Neural progenitor cell (in vitro differentiated cells): ENCODE measurements at regions not wholly inside any gene's neighbourhood (a gene's known extent, or its start where the extent isn't known, plus 50 kb on each side); places are given as distances from the start of the nearest gene placed in this dataset.
A peak's percentile ranks its signal among the peaks of the same experiment; 100 is the strongest.

ENCODE experiments used
- DNase-seq: peaks from one replicate; pipeline ENCODE4 v3.0.0-alpha.2; 2016; ENCODE audit warnings: low spot score
- H2AFZ ChIP-seq: fragments of 200-600 bp; sonication (generic); replicated peaks from 2 replicates; pipeline ENCODE4 v1.6.1; 2016; ENCODE audit warnings: antibody characterized with exemption
- H3F3A ChIP-seq: fragments of 200-600 bp; sonication (generic); 2 replicates; pipeline ENCODE4 v1.6.1; 2016; ENCODE audit warnings: antibody characterized with exemption, low read depth
- H3K27ac ChIP-seq: fragments of 200-600 bp; sonication (generic); 2 replicates; pipeline ENCODE4 v1.5.1; 2016; ENCODE audit warnings: mild to moderate bottlenecking
- H3K27me3 ChIP-seq: fragments of 200-600 bp; sonication (generic); 2 replicates; pipeline ENCODE4 v1.6.1; 2016; ENCODE audit warnings: mild to moderate bottlenecking, moderate library complexity
- H3K36me3 ChIP-seq: fragments of 200-600 bp; sonication (generic); 2 replicates; pipeline ENCODE4 v1.5.1; 2016
- H3K4me1 ChIP-seq: fragments of 200-600 bp; sonication (generic); 2 replicates; pipeline ENCODE4 v1.6.1; 2016; ENCODE audit warnings: mixed run types
- H3K4me2 ChIP-seq: fragments of 200-600 bp; sonication (generic); 2 replicates; pipeline ENCODE4 v1.6.1; 2016
- H3K4me3 ChIP-seq: fragments of 200-600 bp; sonication (generic); 2 replicates; pipeline ENCODE4 v1.5.1; 2016
- H3K79me2 ChIP-seq: fragments of 200-600 bp; sonication (generic); 2 replicates; pipeline ENCODE4 v1.6.1; 2016; ENCODE audit warnings: low read depth
- H3K9ac ChIP-seq: fragments of 200-600 bp; sonication (generic); 2 replicates; pipeline ENCODE4 v1.6.1; 2016
- H3K9me3 ChIP-seq: fragments of 200-600 bp; sonication (generic); 2 replicates; pipeline ENCODE4 v1.5.1; 2016; ENCODE audit warnings: low read depth
- H4K20me1 ChIP-seq: fragments of 200-600 bp; sonication (generic); 2 replicates; pipeline ENCODE4 v1.6.1; 2016; ENCODE audit warnings: low read depth
- H3K27ac Mint-ChIP-seq: 3 replicates; pipeline ENCODE4 v1.8.0; 2021; ENCODE audit warnings: mixed read lengths
- H3K27me3 Mint-ChIP-seq: 2 replicates; pipeline ENCODE4 v1.8.0; 2022; ENCODE audit warnings: low read depth, mild to moderate bottlenecking, inconsistent platforms, moderate library complexity, mixed read lengths; ENCODE audit not compliant: insufficient read depth
- H3K36me3 Mint-ChIP-seq: 3 replicates; pipeline ENCODE4 v1.8.0; 2021; ENCODE audit warnings: mixed read lengths
- H3K4me1 Mint-ChIP-seq: 3 replicates; pipeline ENCODE4 v1.8.0; 2021; ENCODE audit warnings: mixed read lengths
- H3K4me3 Mint-ChIP-seq: 3 replicates; pipeline ENCODE4 v1.8.0; 2021; ENCODE audit warnings: mild to moderate bottlenecking, moderate library complexity, mixed read lengths
- H3K9me3 Mint-ChIP-seq: 3 replicates; pipeline ENCODE4 v1.8.0; 2020; ENCODE audit warnings: mixed read lengths
- CTCF ChIP-seq: fragments of 200-600 bp; sonication (generic); IDR thresholded peaks from 2 replicates; pipeline ENCODE4 v1.5.1; 2017; ENCODE audit warnings: antibody characterized with exemption, mild to moderate bottlenecking
- EZH2 ChIP-seq: fragments of 200-600 bp; sonication (generic); IDR thresholded peaks from 2 replicates; pipeline ENCODE4 v1.6.1; 2017; ENCODE audit warnings: antibody characterized with exemption, mild to moderate bottlenecking, moderate library complexity
- EZH2phosphoT487 ChIP-seq: fragments of 200-600 bp; sonication (generic); IDR thresholded peaks from 2 replicates; pipeline ENCODE4 v1.6.1; 2017; ENCODE audit warnings: antibody characterized with exemption

- peaks cover 23% of the 10 kb centered on the region for H3K4me1 ChIP-seq
- H3K9me3 ChIP-seq, result no peaks in the 10 kb centered on the region
- H3K27ac ChIP-seq, result no peak overlapping the region
- Mint-ChIP-seq H3K9me3 (no peaks in the 10 kb centered on the region), H3K4me3 (no peak overlapping the region), H3K4me1 (peaks cover 54% of the 10 kb centered on the region), H3K27ac (no peak overlapping the region), H3K27me3 (peaks cover 13% of the 10 kb centered on the region), H3K36me3 (no peaks in the 10 kb centered on the region)
- H3K79me2 ChIP-seq, result no peaks in the 10 kb centered on the region
- TF ChIP-seq EZH2phosphoT487, result no peak
- no peak for TF ChIP-seq CTCF
- TF ChIP-seq EZH2, result no peak
- H3K4me3 ChIP-seq, result no peak overlapping the region
- H3F3A ChIP-seq, result peaks cover 6% of the 10 kb centered on the region
- H3K4me2 ChIP-seq, result no peak overlapping the region
- no peak overlapping the region for H3K9ac ChIP-seq
- DNase-seq, result no peak
- no peaks in the 10 kb centered on the region for H3K36me3 ChIP-seq
- peaks cover 35% of the 10 kb centered on the region for H3K27me3 ChIP-seq
- H4K20me1 ChIP-seq, result no peaks in the 10 kb centered on the region
- no peak overlapping the region for H2AFZ ChIP-seq
These were observed 162.3 kb upstream of the TPM1 start for GRCh38 chr15:62880278-62880677.

GRCh38 chr15:62881056-62881455 is 161.5 kb upstream of the TPM1 start:
- H3K9me3 Mint-ChIP-seq, result no peaks in the 10 kb centered on the region
- no peak overlapping the region for H2AFZ ChIP-seq
- H3K36me3 ChIP-seq, result no peaks in the 10 kb centered on the region
- H3K9ac ChIP-seq, result no peak overlapping the region
- H4K20me1 ChIP-seq, result no peaks in the 10 kb centered on the region
- no peak overlapping the region for H3K4me3 ChIP-seq
- peaks cover 5% of the 10 kb centered on the region for H3F3A ChIP-seq
- H3K4me1 Mint-ChIP-seq, result peaks cover 53% of the 10 kb centered on the region
- H3K27me3 ChIP-seq, result peaks cover 35% of the 10 kb centered on the region
- no peaks in the 10 kb centered on the region for H3K9me3 ChIP-seq
- no peaks in the 10 kb centered on the region for H3K36me3 Mint-ChIP-seq
- H3K79me2 ChIP-seq, result no peaks in the 10 kb centered on the region
- H3K27me3 Mint-ChIP-seq, result peaks cover 13% of the 10 kb centered on the region
- H3K27ac ChIP-seq, result no peak overlapping the region
- peak; percentile 64 for DNase-seq
- no peak overlapping the region for H3K4me3 Mint-ChIP-seq
- peaks cover 24% of the 10 kb centered on the region for H3K4me1 ChIP-seq
- no peak overlapping the region for H3K27ac Mint-ChIP-seq
- peak overlapping the region; percentile 56 for H3K4me2 ChIP-seq
- no peak for TF ChIP-seq EZH2
- no peak for TF ChIP-seq EZH2phosphoT487
- TF ChIP-seq CTCF, result no peak

- H3F3A ChIP-seq, result peaks cover 19% of the 10 kb centered on the region
- peaks cover 73% of the 10 kb centered on the region for H3K4me1 Mint-ChIP-seq
- no peak for TF ChIP-seq EZH2phosphoT487
- TF ChIP-seq CTCF, result no peak
- TF ChIP-seq EZH2, result no peak
- H3K27me3 ChIP-seq, result peaks cover 34% of the 10 kb centered on the region
- H3K9ac ChIP-seq, result no peak overlapping the region
- no peaks in the 10 kb centered on the region for H4K20me1 ChIP-seq
- H3K4me3 ChIP-seq, result no peak overlapping the region
- no peak overlapping the region for H2AFZ ChIP-seq
- no peak overlapping the region for H3K27ac Mint-ChIP-seq
- H3K36me3 ChIP-seq, result no peaks in the 10 kb centered on the region
- H3K4me2 ChIP-seq, result no peak overlapping the region
- DNase-seq, result no peak
- H3K9me3 Mint-ChIP-seq, result no peaks in the 10 kb centered on the region
- H3K79me2 ChIP-seq, result no peaks in the 10 kb centered on the region
- H3K27ac ChIP-seq, result no peak overlapping the region
- peaks cover 42% of the 10 kb centered on the region for H3K4me1 ChIP-seq
- H3K9me3 ChIP-seq, result no peaks in the 10 kb centered on the region
- H3K4me3 Mint-ChIP-seq, result no peak overlapping the region
- H3K27me3 Mint-ChIP-seq, result peaks cover 11% of the 10 kb centered on the region
- H3K36me3 Mint-ChIP-seq, result no peaks in the 10 kb centered on the region
These were observed 158.5 kb upstream of the TPM1 start for GRCh38 chr15:62883938-62884479.
